ENCODE measurements at regions not wholly inside any gene's neighbourhood (a gene's known extent, or its start where the extent isn't known, plus 50 kb on each side); places are given as distances from the start of the nearest gene placed in this dataset.

DNA sequence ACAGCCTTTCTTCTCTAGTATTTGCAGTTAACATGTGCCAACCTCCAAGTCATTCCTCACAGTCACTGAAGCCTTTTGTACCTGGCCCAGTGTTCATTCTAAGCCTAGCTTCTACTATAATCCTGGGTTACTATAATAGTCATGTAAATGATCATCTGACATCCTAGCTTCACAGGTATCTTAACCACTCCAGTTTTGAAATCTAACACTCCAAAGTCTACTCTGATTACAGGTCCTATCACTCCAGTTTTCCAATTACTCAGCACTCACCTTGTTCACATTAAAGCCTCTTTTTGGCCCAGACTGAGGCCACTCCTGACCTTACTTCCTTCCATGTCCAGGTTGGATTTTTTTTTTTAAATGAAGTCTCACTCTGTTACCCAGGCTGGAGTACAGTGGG lies 87.6 kb upstream of the ZCCHC13 start:
- TF ChIP-seq, protein P1, sequence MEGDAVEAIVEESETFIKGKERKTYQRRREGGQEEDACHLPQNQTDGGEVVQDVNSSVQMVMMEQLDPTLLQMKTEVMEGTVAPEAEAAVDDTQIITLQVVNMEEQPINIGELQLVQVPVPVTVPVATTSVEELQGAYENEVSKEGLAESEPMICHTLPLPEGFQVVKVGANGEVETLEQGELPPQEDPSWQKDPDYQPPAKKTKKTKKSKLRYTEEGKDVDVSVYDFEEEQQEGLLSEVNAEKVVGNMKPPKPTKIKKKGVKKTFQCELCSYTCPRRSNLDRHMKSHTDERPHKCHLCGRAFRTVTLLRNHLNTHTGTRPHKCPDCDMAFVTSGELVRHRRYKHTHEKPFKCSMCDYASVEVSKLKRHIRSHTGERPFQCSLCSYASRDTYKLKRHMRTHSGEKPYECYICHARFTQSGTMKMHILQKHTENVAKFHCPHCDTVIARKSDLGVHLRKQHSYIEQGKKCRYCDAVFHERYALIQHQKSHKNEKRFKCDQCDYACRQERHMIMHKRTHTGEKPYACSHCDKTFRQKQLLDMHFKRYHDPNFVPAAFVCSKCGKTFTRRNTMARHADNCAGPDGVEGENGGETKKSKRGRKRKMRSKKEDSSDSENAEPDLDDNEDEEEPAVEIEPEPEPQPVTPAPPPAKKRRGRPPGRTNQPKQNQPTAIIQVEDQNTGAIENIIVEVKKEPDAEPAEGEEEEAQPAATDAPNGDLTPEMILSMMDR (IDR thresholded peaks at IDR 0.05) = no peak
- TF ChIP-seq ZFX (IDR thresholded peaks at IDR 0.05; ENCODE audit: borderline replicate concordance) = no peak

Measured in 22Rv1 (cell line).